ENCODE measurements at regions not wholly inside any gene's neighbourhood (a gene's known extent, or its start where the extent isn't known, plus 50 kb on each side); places are given as distances from the start of the nearest gene placed in this dataset.

GRCh38 chr15:62840526-62841268 lies 201.8 kb upstream of the TPM1 start:
- no peak for DNase-seq (ENCODE audit: low read depth in 2 of 2)

- DNase-seq (ENCODE audit: low read depth in 2 of 2) = no peak
These were observed 201.3 kb upstream of the TPM1 start for GRCh38 chr15:62841269-62841628.

- no peak for DNase-seq (ENCODE audit: low read depth in 2 of 2)
These were observed 200.5 kb upstream of the TPM1 start for GRCh38 chr15:62841891-62842559.

GRCh38 chr15:62843311-62843710 lies 199.2 kb upstream of the TPM1 start:
- DNase-seq (ENCODE audit: low read depth in 2 of 2) = no peak

- no peak for DNase-seq (ENCODE audit: low read depth in 2 of 2)
These were observed 197.8 kb upstream of the TPM1 start for GRCh38 chr15:62844564-62845240.

- DNase-seq (ENCODE audit: low read depth in 2 of 2) = no peak
These were observed 197.1 kb upstream of the TPM1 start for GRCh38 chr15:62845241-62846126.

GRCh38 chr15:62846131-62846804 lies 196.3 kb upstream of the TPM1 start:
- no peak for DNase-seq (ENCODE audit: low read depth in 2 of 2)

GRCh38 chr15:62846805-62847495 lies 195.6 kb upstream of the TPM1 start:
- DNase-seq (ENCODE audit: low read depth in 2 of 2) = no peak

- DNase-seq (ENCODE audit: low read depth in 2 of 2) = peak; percentile 41 to 63
These were observed 194.6 kb upstream of the TPM1 start for GRCh38 chr15:62847900-62848489.

GRCh38 chr15:62848632-62849050 lies 193.9 kb upstream of the TPM1 start:
- no peak for DNase-seq (ENCODE audit: low read depth in 2 of 2)

- DNase-seq (ENCODE audit: low read depth in 2 of 2) = no peak
These were observed 193.0 kb upstream of the TPM1 start for GRCh38 chr15:62849316-62850106.

GRCh38 chr15:62850318-62850717 lies 192.2 kb upstream of the TPM1 start:
- no peak for DNase-seq (ENCODE audit: low read depth in 2 of 2)

GRCh38 chr15:62850791-62851291 lies 191.7 kb upstream of the TPM1 start:
- no peak for DNase-seq (ENCODE audit: low read depth in 2 of 2)

- DNase-seq (ENCODE audit: low read depth in 2 of 2) = no peak
These were observed 189.3 kb upstream of the TPM1 start for GRCh38 chr15:62853114-62853840.

GRCh38 chr15:62853841-62854225 lies 188.7 kb upstream of the TPM1 start:
- DNase-seq (ENCODE audit: low read depth in 2 of 2) = no peak

- DNase-seq (ENCODE audit: low read depth in 2 of 2) = no peak
These were observed 188.0 kb upstream of the TPM1 start for GRCh38 chr15:62854420-62855084.

- no peak for DNase-seq (ENCODE audit: low read depth in 2 of 2)
These were observed 187.5 kb upstream of the TPM1 start for GRCh38 chr15:62855085-62855476.

All from stimulated activated CD4-positive, alpha-beta T cell treated with anti-CD3 and anti-CD28 coated beads, Interleukin-4, amount 100 ng/mL, for 48 hours (primary cell).